Large intestine (tissue), 3 donors: ENCODE measurements at regions not wholly inside any gene's neighbourhood (a gene's known extent, or its start where the extent isn't known, plus 50 kb on each side); places are given as distances from the start of the nearest gene placed in this dataset.
"Not testable (repeated sequence)": the region's sequence is repeated elsewhere in the genome, so short reads cannot be mapped to it uniquely, and the experiment has no call there.

Experiments used
- DNase-seq, 2 donors: peaks; one replicate each; pipeline versions ENCODE4 v3.0.0 to v3.0.0-alpha.2; 2013
- H3K27ac ChIP-seq: one replicate; pipeline ENCODE4 v1.5.1; 2013; ENCODE audit warnings: low read length
- H3K27me3 ChIP-seq: 2 replicates; pipeline ENCODE4 v1.6.1; 2013; ENCODE audit warnings: low read length; ENCODE audit not compliant: control insufficient read depth, insufficient read depth
- H3K36me3 ChIP-seq: 2 replicates; pipeline ENCODE4 v1.6.1; 2013; ENCODE audit warnings: low read length; ENCODE audit not compliant: control insufficient read depth, insufficient read depth
- H3K4me1 ChIP-seq: one replicate; pipeline ENCODE4 v1.6.1; 2013; ENCODE audit warnings: low read length; ENCODE audit not compliant: control insufficient read depth, insufficient read depth
- H3K4me3 ChIP-seq: one replicate; pipeline ENCODE4 v1.5.1; 2013; ENCODE audit warnings: low read length
- H3K9me3 ChIP-seq: one replicate; pipeline ENCODE4 v1.6.1; 2013; ENCODE audit warnings: mild to moderate bottlenecking, low read depth, low read length, moderate library complexity; ENCODE audit not compliant: control insufficient read depth
- WGBS: methylation state at CpG from one replicate; pipeline ENCODE4 v1.1.5; 2013; ENCODE audit warnings: low lambda C conversion rate; ENCODE audit not compliant: insufficient coverage; 5-methylcytosine and 5-hydroxymethylcytosine counted together

- not testable (repeated sequence) for DNase-seq, H3K9me3 ChIP-seq, H3K27ac ChIP-seq, H3K27me3 ChIP-seq, H3K4me1 ChIP-seq, H3K36me3 ChIP-seq, H3K4me3 ChIP-seq
- no CpG with 5 or more reads among the region's 5 CpGs for WGBS
These were observed 52.5 kb downstream of the KIAA0408 start for GRCh38 chr6:127406722-127407121.

- DNase-seq = no peak
- no peaks in the 10 kb centered on the region for H3K36me3 ChIP-seq
- H3K27ac ChIP-seq = no peak overlapping the region
- no peaks in the 10 kb centered on the region for H3K4me1 ChIP-seq
- no CpG with 5 or more reads among the region's 3 CpGs for WGBS
- H3K4me3 ChIP-seq = no peak overlapping the region
- no peaks in the 10 kb centered on the region for H3K9me3 ChIP-seq
- no peaks in the 10 kb centered on the region for H3K27me3 ChIP-seq
These were observed 53.1 kb downstream of the KIAA0408 start for GRCh38 chr6:127406122-127406521.

- H3K27ac ChIP-seq = no peak overlapping the region
These were observed 54.5 kb downstream of the KIAA0408 start for GRCh38 chr6:127404594-127405178.

GRCh38 chr6:127404133-127404532 is 55.1 kb downstream of the KIAA0408 start:
- H3K4me3 ChIP-seq = no peak overlapping the region
- H3K27ac ChIP-seq = no peak overlapping the region
- DNase-seq = no peak

More at GRCh38 chr6:127404594-127405178, 54.5 kb downstream of the KIAA0408 start:
- Histone ChIP-seq H3K9me3 (no peaks in the 10 kb centered on the region), H3K4me3 (no peak overlapping the region), H3K27me3 (no peaks in the 10 kb centered on the region), H3K36me3 (no peaks in the 10 kb centered on the region), H3K4me1 (no peaks in the 10 kb centered on the region)
- DNase-seq = no peak
- no CpG with 5 or more reads among the region's 3 CpGs for WGBS

GRCh38 chr6:127403636-127404035 is 55.6 kb downstream of the KIAA0408 start:
- no peak overlapping the region for H3K27ac ChIP-seq

More at GRCh38 chr6:127404133-127404532, 55.1 kb downstream of the KIAA0408 start:
- Histone ChIP-seq H3K4me1 (no peaks in the 10 kb centered on the region), H3K9me3 (no peaks in the 10 kb centered on the region), H3K27me3 (no peaks in the 10 kb centered on the region), H3K36me3 (no peaks in the 10 kb centered on the region)

GRCh38 chr6:127402890-127403617 is 56.1 kb downstream of the KIAA0408 start:
- H3K9me3 ChIP-seq = no peaks in the 10 kb centered on the region

More at GRCh38 chr6:127403636-127404035, 55.6 kb downstream of the KIAA0408 start:
- no peak overlapping the region for H3K4me3 ChIP-seq
- H3K27me3 ChIP-seq = no peaks in the 10 kb centered on the region
- DNase-seq = no peak
- 100% methylated on average over 1 of the region's 2 CpGs for WGBS
- H3K4me1 ChIP-seq = no peaks in the 10 kb centered on the region
- no peaks in the 10 kb centered on the region for H3K9me3 ChIP-seq
- H3K36me3 ChIP-seq = no peaks in the 10 kb centered on the region

GRCh38 chr6:127397729-127398630 is 54.6 kb upstream of the ECHDC1 start:
- 93% methylated on average over 3 of the region's 6 CpGs for WGBS
- Histone ChIP-seq H3K27ac (peak overlapping the region; percentile 1), H3K9me3 (no peaks in the 10 kb centered on the region), H3K4me1 (peaks cover 6% of the 10 kb centered on the region), H3K27me3 (no peaks in the 10 kb centered on the region), H3K36me3 (no peaks in the 10 kb centered on the region), H3K4me3 (no peak overlapping the region)
- DNase-seq = peak in 1 of 2 donors; percentile 29

More at GRCh38 chr6:127402890-127403617, 56.1 kb downstream of the KIAA0408 start:
- Histone ChIP-seq H3K27ac (no peak overlapping the region), H3K27me3 (no peaks in the 10 kb centered on the region), H3K4me1 (peaks cover 2% of the 10 kb centered on the region), H3K36me3 (no peaks in the 10 kb centered on the region), H3K4me3 (no peak overlapping the region)
- DNase-seq = no peak
- WGBS = 86% methylated on average over 3 of the region's 4 CpGs

- H3K9me3 ChIP-seq, H3K27ac ChIP-seq, H3K27me3 ChIP-seq, H3K4me3 ChIP-seq, H3K36me3 ChIP-seq, H3K4me1 ChIP-seq: not testable (repeated sequence)
- WGBS = no CpG with 5 or more reads among the region's 5 CpGs
- peak; percentile 75 to 91 for DNase-seq
These were observed 53.8 kb upstream of the ECHDC1 start for GRCh38 chr6:127397171-127397597.
